K562 (cell line): ENCODE measurements at regions not wholly inside any gene's neighbourhood (a gene's known extent, or its start where the extent isn't known, plus 50 kb on each side); places are given as distances from the start of the nearest gene placed in this dataset.

ENCODE experiments used
- TF ChIP-seq, protein P1 (sequence below), 2 experiments: fragments of 450-650 bp; formaldehyde crosslinking in 1 of 2; IDR thresholded peaks; 2 replicates each; pipeline versions ENCODE4 v1.4.0 to v1.6.1; 2014 to 2020; ENCODE audit warnings: mild to moderate bottlenecking in 2 of 2, borderline replicate concordance in 1 of 2, low read depth in 1 of 2

DNA sequence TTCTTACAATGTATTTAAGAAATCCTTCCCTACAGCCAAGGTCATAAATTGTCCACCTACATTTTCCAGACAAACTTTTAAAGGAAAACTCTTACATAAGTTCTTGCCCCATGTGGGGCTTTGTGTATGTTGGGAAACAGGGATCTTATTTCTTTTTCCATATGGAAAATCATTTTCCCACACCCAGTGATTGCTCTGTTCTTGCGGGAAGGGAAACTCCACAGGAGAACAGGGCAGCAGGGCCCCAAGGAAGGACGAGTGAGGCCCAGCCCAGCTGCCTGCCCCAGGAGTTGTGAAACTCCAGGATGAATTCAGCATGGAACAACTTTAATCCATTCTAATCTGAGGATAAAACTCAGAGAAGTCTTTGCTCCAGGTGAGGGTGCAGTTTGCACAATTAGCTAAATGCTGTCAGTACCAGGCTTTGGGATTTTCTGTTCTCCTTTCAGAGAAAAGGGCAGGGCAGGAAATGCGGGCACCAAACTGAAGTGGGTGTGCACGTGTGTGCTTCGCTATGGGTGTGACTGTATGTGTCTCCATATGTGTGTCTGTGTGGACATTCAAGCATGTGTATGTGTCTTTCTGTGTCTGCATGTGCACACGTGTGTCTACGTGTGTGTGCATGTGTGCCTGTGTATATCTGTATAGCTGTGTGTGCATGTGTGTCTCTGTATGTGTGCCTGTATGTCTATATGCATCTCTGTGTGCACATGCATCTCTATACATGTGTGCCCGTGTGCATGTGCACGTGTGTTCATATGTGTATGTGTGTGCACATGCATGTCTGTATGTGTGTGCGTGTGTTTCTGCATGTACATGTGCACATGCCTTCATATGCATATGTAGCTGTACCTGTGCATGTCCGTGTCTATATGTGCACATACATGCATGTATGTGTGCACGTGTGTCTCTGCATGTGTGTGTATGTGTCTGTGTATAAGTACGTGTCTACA lies 102.0 kb upstream of the FAM20C start (continued):
- TF ChIP-seq, protein P1, sequence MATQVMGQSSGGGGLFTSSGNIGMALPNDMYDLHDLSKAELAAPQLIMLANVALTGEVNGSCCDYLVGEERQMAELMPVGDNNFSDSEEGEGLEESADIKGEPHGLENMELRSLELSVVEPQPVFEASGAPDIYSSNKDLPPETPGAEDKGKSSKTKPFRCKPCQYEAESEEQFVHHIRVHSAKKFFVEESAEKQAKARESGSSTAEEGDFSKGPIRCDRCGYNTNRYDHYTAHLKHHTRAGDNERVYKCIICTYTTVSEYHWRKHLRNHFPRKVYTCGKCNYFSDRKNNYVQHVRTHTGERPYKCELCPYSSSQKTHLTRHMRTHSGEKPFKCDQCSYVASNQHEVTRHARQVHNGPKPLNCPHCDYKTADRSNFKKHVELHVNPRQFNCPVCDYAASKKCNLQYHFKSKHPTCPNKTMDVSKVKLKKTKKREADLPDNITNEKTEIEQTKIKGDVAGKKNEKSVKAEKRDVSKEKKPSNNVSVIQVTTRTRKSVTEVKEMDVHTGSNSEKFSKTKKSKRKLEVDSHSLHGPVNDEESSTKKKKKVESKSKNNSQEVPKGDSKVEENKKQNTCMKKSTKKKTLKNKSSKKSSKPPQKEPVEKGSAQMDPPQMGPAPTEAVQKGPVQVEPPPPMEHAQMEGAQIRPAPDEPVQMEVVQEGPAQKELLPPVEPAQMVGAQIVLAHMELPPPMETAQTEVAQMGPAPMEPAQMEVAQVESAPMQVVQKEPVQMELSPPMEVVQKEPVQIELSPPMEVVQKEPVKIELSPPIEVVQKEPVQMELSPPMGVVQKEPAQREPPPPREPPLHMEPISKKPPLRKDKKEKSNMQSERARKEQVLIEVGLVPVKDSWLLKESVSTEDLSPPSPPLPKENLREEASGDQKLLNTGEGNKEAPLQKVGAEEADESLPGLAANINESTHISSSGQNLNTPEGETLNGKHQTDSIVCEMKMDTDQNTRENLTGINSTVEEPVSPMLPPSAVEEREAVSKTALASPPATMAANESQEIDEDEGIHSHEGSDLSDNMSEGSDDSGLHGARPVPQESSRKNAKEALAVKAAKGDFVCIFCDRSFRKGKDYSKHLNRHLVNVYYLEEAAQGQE (IDR thresholded peaks at IDR 0.05; ENCODE audit: borderline replicate concordance): no peak
- TF ChIP-seq, protein P1 (CRISPR knock-in tag; IDR thresholded peaks at IDR 0.05; ENCODE audit: low read depth): no peak
